Stomach (tissue), 4 donors: ENCODE measurements at regions not wholly inside any gene's neighbourhood (a gene's known extent, or its start where the extent isn't known, plus 50 kb on each side); places are given as distances from the start of the nearest gene placed in this dataset.

Source experiments
- EP300 ChIP-seq: sonication (generic); formaldehyde crosslinking; IDR thresholded peaks from one replicate; pipeline ENCODE4 v1.6.1; 2017; ENCODE audit warnings: antibody characterized with exemption
- POLR2A ChIP-seq, 4 donors: fragments of 450-650 bp; IDR thresholded peaks; one replicate each; pipeline ENCODE4 v1.6.1; 2016; ENCODE audit warnings: antibody characterized with exemption in 4 of 4, control low read depth in 2 of 4, mild to moderate bottlenecking in 1 of 4, moderate library complexity in 1 of 4
- POLR2AphosphoS5 ChIP-seq, 3 donors: sonication (generic); formaldehyde crosslinking; IDR thresholded peaks; one replicate each; pipeline ENCODE4 v1.6.1; 2016; ENCODE audit warnings: antibody characterized with exemption in 3 of 3
- TF ChIP-seq, protein P1 (sequence below), 7 experiments: fragments of 450-650 bp in 4 of 7; fragments of 200-600 bp in 3 of 7; sonication (generic) in 3 of 7; IDR thresholded peaks; one replicate each; pipeline ENCODE4 v1.5.1; 2016 to 2019; ENCODE audit warnings: antibody characterized with exemption in 7 of 7, control low read depth in 2 of 7, mild to moderate bottlenecking in 1 of 7

DNA sequence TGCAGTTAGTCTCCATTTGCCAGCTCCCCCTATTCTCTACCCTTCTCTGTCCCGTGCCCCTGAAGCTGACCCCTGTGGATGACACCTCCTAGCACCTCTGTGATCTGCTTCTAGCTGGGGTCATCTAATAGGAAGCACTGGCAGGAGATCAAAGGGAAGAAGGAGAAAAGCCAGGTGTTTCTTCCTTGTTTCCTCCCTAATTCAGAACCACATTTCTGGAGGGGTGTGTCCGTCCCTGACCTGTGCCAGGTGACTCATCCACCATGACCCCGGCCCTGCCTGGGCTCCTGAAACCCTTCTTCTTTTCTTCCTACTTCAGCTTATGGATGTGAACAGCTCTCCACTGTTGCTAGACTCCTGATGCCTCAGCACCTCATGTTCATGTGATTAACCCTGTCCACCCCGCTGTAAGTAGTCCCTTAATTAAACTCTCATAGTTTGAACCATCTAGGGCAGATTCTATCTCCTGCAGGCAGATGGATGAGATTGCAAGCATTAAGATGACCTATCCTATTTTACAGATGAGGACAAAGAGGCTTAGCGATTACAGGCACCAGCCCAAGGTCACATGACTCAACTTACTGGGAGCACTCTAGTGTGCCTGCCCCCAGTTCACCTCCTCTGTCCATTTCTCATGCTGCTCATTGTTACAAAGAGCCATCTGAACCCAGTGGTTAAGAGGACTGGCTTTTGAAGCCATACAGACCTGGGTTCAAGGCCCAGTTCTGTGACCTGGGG, 770.5 kb downstream of the MED13L start:
- TF ChIP-seq, protein P1, sequence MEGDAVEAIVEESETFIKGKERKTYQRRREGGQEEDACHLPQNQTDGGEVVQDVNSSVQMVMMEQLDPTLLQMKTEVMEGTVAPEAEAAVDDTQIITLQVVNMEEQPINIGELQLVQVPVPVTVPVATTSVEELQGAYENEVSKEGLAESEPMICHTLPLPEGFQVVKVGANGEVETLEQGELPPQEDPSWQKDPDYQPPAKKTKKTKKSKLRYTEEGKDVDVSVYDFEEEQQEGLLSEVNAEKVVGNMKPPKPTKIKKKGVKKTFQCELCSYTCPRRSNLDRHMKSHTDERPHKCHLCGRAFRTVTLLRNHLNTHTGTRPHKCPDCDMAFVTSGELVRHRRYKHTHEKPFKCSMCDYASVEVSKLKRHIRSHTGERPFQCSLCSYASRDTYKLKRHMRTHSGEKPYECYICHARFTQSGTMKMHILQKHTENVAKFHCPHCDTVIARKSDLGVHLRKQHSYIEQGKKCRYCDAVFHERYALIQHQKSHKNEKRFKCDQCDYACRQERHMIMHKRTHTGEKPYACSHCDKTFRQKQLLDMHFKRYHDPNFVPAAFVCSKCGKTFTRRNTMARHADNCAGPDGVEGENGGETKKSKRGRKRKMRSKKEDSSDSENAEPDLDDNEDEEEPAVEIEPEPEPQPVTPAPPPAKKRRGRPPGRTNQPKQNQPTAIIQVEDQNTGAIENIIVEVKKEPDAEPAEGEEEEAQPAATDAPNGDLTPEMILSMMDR (IDR thresholded peaks at IDR 0.05) = no peak
- TF ChIP-seq POLR2A (IDR thresholded peaks at IDR 0.05) (no peak), POLR2AphosphoS5 (IDR thresholded peaks at IDR 0.05) (no peak), EP300 (no peak)
